ENCODE measurements at regions not wholly inside any gene's neighbourhood (a gene's known extent, or its start where the extent isn't known, plus 50 kb on each side); places are given as distances from the start of the nearest gene placed in this dataset.

- no peak for TF ChIP-seq EZH2 (IDR thresholded peaks at IDR 0.05; ENCODE audit: borderline replicate concordance, low read depth, low read length, poor library complexity, severe bottlenecking)
- no peak for TF ChIP-seq CTCF (conservative IDR thresholded peaks at IDR 0.05; ENCODE audit: low read depth, low read length)
Measured at GRCh38 chr21:28799926-28800325, 192.8 kb downstream of the LTN1 start.

Data from A673 (cell line).